ENCODE measurements at regions not wholly inside any gene's neighbourhood (a gene's known extent, or its start where the extent isn't known, plus 50 kb on each side); places are given as distances from the start of the nearest gene placed in this dataset.

- TF ChIP-seq CTCF (IDR thresholded peaks at IDR 0.05) (no peak), ZFX (IDR thresholded peaks at IDR 0.05; ENCODE audit: borderline replicate concordance) (no peak)
Observed at GRCh38 chr6:17017416-17017815, 84.4 kb upstream of the STMND1 start.

All from 22Rv1 (cell line).